ENCODE measurements at regions not wholly inside any gene's neighbourhood (a gene's known extent, or its start where the extent isn't known, plus 50 kb on each side); places are given as distances from the start of the nearest gene placed in this dataset.

DNA sequence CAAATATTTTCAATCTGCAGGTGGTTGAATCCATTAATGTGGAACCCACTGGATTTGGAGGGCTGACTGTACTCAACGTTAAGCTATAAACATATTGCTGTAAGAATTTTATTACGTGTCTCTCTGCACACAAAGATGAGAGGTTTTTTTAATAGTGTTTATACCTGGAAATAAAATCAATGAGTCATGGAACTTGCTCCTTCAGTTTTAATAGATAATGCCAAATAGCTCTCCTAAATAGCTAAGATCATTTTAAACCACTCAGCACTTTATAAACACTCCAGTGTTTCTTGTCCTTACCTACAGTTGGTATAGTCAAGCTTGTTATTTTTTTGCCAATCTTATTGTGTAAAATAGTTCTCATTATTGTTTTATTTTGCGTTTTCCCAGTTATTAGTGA, 455.6 kb upstream of the FZD8 start:
- Mint-ChIP-seq H3K4me1 (no peaks in the 10 kb centered on the region), H3K9me3 (ENCODE audit: insufficient read depth) (peaks cover 3% of the 10 kb centered on the region), H3K4me3 (no peak overlapping the region), H3K27ac (no peak overlapping the region), H3K27me3 (no peaks in the 10 kb centered on the region)
- Histone ChIP-seq H3K27me3 (replicated peaks in 1 of 4; ENCODE audit: control extremely low read depth in 1 of 4, control insufficient read depth in 3 of 4, insufficient read depth in 4 of 4, low read length in 3 of 4) (no peaks in the 10 kb centered on the region), H3K79me2 (ENCODE audit: control insufficient read depth, insufficient read depth, low read length) (no peaks in the 10 kb centered on the region), H2AFZ (ENCODE audit: insufficient read depth, low read depth, low read length, poor library complexity, severe bottlenecking) (no peak overlapping the region), H3K4me2 (replicated peaks; ENCODE audit: low read depth, low read length, poor library complexity, severe bottlenecking) (no peak overlapping the region), H3K9me3 (ENCODE audit: control extremely low read depth in 1 of 3, control insufficient read depth in 2 of 3, insufficient read depth in 1 of 3, low read length in 2 of 3) (peaks cover 2 to 4% (median 2%) of the 10 kb centered on the region in 3 donors), H3K27ac (ENCODE audit: low read length in 2 of 2) (no peak overlapping the region), H3K4me3 (ENCODE audit: control extremely low read depth in 1 of 5, extremely low read depth in 1 of 5, insufficient read depth in 1 of 5, low read depth in 2 of 5, low read length in 4 of 5) (no peak overlapping the region), H4K20me1 (ENCODE audit: control insufficient read depth, insufficient read depth, low read length, poor library complexity, severe bottlenecking) (no peaks in the 10 kb centered on the region), H3K36me3 (replicated peaks in 1 of 2; ENCODE audit: control extremely low read depth in 1 of 2, control insufficient read depth in 1 of 2, extremely low read depth in 1 of 2, insufficient read depth in 2 of 2, low read length in 1 of 2) (no peaks in the 10 kb centered on the region), H3K9ac (ENCODE audit: low read length) (no peak overlapping the region), H3K4me1 (ENCODE audit: control insufficient read depth in 2 of 2, insufficient read depth in 2 of 2, low read length in 2 of 2) (no peaks in the 10 kb centered on the region)
- ATAC-seq (ENCODE audit: low read depth) = no peak
- intact Hi-C loops (cut with micrococcal nuclease) = no loop called here
- CTCF ChIA-PET = no interaction called here
- DNase-seq = no peak
- TF ChIP-seq, protein P1, sequence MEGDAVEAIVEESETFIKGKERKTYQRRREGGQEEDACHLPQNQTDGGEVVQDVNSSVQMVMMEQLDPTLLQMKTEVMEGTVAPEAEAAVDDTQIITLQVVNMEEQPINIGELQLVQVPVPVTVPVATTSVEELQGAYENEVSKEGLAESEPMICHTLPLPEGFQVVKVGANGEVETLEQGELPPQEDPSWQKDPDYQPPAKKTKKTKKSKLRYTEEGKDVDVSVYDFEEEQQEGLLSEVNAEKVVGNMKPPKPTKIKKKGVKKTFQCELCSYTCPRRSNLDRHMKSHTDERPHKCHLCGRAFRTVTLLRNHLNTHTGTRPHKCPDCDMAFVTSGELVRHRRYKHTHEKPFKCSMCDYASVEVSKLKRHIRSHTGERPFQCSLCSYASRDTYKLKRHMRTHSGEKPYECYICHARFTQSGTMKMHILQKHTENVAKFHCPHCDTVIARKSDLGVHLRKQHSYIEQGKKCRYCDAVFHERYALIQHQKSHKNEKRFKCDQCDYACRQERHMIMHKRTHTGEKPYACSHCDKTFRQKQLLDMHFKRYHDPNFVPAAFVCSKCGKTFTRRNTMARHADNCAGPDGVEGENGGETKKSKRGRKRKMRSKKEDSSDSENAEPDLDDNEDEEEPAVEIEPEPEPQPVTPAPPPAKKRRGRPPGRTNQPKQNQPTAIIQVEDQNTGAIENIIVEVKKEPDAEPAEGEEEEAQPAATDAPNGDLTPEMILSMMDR (IDR thresholded peaks at IDR 0.05) = no peak
- POLR2A ChIA-PET = no interaction called here
- WGBS (ENCODE audit: insufficient coverage) = no CpG with 5 or more reads among the region's 3 CpGs

DNA sequence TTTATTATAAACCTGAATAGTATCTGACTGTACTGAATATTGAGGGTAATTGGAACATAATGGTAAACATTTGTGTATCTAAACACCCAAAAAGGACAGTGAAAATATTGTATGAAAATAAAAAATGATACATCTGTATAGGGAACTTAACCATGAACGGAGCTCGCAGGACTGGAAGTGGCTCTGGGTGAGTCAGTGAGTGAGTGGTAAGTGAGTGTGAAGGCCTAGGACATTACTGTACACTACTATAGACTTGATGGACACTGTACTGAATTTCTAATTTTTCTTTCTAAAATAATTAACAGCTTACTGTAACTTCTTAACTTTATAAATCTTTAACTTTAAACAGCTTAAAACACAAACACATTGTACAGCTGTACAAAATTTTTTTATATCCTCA, 454.5 kb upstream of the FZD8 start:
- Histone ChIP-seq H3K9ac (ENCODE audit: low read length) (no peak overlapping the region), H3K36me3 (replicated peaks in 1 of 2; ENCODE audit: control extremely low read depth in 1 of 2, control insufficient read depth in 1 of 2, extremely low read depth in 1 of 2, insufficient read depth in 2 of 2, low read length in 1 of 2) (no peaks in the 10 kb centered on the region), H4K20me1 (ENCODE audit: control insufficient read depth, insufficient read depth, low read length, poor library complexity, severe bottlenecking) (no peaks in the 10 kb centered on the region), H3K4me2 (replicated peaks; ENCODE audit: low read depth, low read length, poor library complexity, severe bottlenecking) (no peak overlapping the region), H2AFZ (ENCODE audit: insufficient read depth, low read depth, low read length, poor library complexity, severe bottlenecking) (no peak overlapping the region), H3K27ac (ENCODE audit: low read length in 2 of 2) (no peak overlapping the region), H3K27me3 (replicated peaks in 1 of 4; ENCODE audit: control extremely low read depth in 1 of 4, control insufficient read depth in 3 of 4, insufficient read depth in 4 of 4, low read length in 3 of 4) (no peaks in the 10 kb centered on the region), H3K4me1 (ENCODE audit: control insufficient read depth in 2 of 2, insufficient read depth in 2 of 2, low read length in 2 of 2) (no peaks in the 10 kb centered on the region), H3K4me3 (ENCODE audit: control extremely low read depth in 1 of 5, extremely low read depth in 1 of 5, insufficient read depth in 1 of 5, low read depth in 2 of 5, low read length in 4 of 5) (no peak overlapping the region), H3K79me2 (ENCODE audit: control insufficient read depth, insufficient read depth, low read length) (no peaks in the 10 kb centered on the region), H3K9me3 (ENCODE audit: control extremely low read depth in 1 of 3, control insufficient read depth in 2 of 3, insufficient read depth in 1 of 3, low read length in 2 of 3) (peaks cover 2 to 4% (median 2%) of the 10 kb centered on the region in 3 donors)
- H3K9me3 Mint-ChIP-seq (ENCODE audit: insufficient read depth) = peaks cover 3% of the 10 kb centered on the region
- CTCF ChIA-PET = no interaction called here
- intact Hi-C loops (cut with micrococcal nuclease) = no loop called here
- no peaks in the 10 kb centered on the region for H3K27me3 Mint-ChIP-seq
- H3K4me1 Mint-ChIP-seq = no peaks in the 10 kb centered on the region
- no CpG with 5 or more reads among the region's 2 CpGs for WGBS (ENCODE audit: insufficient coverage)
- TF ChIP-seq, protein P1 (IDR thresholded peaks at IDR 0.05) = no peak
- no peak for TF ChIP-seq EZH2 (IDR thresholded peaks at IDR 0.05; ENCODE audit: borderline replicate concordance, insufficient read depth, low read depth, low read length, poor library complexity, severe bottlenecking)
- H3K4me3 Mint-ChIP-seq = no peak overlapping the region
- POLR2A ChIA-PET = no interaction called here
- no peak overlapping the region for H3K27ac Mint-ChIP-seq
- no peak for ATAC-seq (ENCODE audit: low read depth)
- no peak for DNase-seq

Data from B cell (primary cell).